GM23248 (cell line): ENCODE measurements at regions not wholly inside any gene's neighbourhood (a gene's known extent, or its start where the extent isn't known, plus 50 kb on each side); places are given as distances from the start of the nearest gene placed in this dataset.

Experiments used
- EZH2 ChIP-seq: fragments of 200-600 bp; sonication (generic); IDR thresholded peaks from 2 replicates; pipeline ENCODE4 v1.6.1; 2018; ENCODE audit warnings: antibody characterized with exemption, mild to moderate bottlenecking; ENCODE audit not compliant: insufficient read depth, poor library complexity, severe bottlenecking
- EZH2phosphoT487 ChIP-seq: fragments of 200-600 bp; sonication (generic); IDR thresholded peaks from 2 replicates; pipeline ENCODE4 v1.6.1; 2018; ENCODE audit warnings: antibody characterized with exemption, moderate library complexity, mild to moderate bottlenecking, low read depth; ENCODE audit not compliant: insufficient read depth

- TF ChIP-seq EZH2phosphoT487 (no peak), EZH2 (no peak)
Measured at GRCh38 chr6:145112711-145113148, 622.6 kb downstream of the EPM2A start.
